GM18498 (cell line): ENCODE measurements at regions not wholly inside any gene's neighbourhood (a gene's known extent, or its start where the extent isn't known, plus 50 kb on each side); places are given as distances from the start of the nearest gene placed in this dataset.
"Not testable (repeated sequence)": the region's sequence is repeated elsewhere in the genome, so short reads cannot be mapped to it uniquely, and the experiment has no call there.

Source experiments
- ATAC-seq: cut with Tn5 transposase; IDR thresholded peaks from one replicate; pipeline ENCODE4 v1.9.1; 2021; ENCODE audit warnings: mild to moderate bottlenecking, moderate library complexity; ENCODE audit not compliant: unreplicated experiment

DNA sequence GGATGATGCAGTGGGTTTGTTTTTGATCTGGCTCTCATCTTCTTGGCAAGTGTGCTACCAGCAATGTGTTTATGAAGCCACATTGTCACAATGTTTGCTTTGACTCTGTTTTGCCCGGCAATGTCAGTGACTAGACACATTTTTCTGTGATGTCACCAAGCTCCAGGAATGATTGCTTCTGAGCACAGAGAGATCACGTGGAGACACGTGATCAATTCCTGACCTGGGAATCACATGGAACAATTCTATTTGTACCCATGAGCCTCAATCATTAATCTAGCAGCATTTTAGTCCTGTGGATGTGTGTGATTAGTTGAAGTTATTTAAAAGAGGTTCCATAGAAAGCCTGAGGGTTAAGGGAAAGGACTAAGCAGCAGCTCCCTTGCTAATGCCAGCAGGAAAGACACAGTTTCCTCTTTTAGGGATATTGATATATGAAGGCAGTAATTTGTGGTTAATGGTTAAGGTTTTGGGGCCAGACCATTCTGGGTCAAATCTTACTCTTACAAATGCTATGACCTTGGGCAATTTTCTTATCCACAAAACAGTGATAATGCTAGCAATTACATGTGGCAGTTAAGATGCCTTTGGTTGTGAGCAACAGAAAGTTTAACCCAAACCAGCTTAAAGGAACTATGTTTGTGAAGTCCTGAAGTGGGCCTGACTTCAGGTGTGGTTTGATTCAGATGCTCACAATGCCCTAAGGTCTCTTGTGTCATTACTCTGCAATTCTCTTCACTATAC lies 59.0 kb downstream of the FASLG start:
- ATAC-seq: no peak

DNA sequence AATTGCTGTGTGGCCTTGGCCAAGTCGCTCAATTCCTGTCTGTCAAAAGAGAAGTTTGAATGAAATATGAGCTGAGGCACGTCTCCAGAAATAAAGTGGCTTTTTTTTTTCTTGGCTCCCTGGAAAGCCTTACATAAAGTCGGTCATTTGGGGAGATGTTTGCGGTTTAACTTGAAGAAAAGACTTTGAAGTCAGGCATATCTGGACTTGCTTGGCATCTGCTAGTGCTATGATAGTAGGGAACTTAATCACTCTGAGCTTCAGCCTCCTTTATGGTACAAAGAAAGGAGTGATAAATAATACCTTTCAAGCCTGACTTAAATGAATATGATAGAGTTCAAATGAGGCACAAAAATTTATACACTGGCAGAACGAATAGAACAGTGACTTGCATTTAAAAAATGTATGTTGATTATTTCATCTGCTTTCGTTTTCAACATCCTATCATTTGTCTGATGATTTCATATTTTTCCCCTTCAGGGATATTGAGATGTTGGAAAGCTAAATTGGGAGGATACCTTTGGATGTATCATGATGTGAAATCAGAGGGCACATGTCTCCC lies 60.2 kb downstream of the FASLG start:
- no peak for ATAC-seq

DNA sequence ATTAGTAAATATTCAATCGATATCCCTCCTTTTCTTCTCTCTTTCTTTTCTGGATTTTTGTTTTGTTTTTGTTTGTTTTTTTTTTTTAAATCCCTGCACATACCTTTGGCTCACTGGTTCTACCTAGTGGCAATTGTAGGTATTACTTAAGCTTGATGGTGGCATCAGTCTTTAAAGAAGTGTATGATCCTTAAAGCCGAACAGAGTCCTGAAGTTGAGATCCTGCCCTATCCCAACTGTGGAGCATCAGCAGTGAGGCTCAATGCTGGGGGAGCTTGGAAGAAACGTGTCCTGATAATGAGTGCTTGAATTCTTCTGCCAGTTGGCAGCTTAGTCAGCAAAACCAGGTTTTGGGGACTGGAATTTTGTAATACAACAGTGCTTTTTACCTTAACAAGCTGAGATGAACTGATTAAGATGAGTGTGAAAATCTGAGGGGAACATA lies 60.8 kb downstream of the FASLG start:
- no peak for ATAC-seq

DNA sequence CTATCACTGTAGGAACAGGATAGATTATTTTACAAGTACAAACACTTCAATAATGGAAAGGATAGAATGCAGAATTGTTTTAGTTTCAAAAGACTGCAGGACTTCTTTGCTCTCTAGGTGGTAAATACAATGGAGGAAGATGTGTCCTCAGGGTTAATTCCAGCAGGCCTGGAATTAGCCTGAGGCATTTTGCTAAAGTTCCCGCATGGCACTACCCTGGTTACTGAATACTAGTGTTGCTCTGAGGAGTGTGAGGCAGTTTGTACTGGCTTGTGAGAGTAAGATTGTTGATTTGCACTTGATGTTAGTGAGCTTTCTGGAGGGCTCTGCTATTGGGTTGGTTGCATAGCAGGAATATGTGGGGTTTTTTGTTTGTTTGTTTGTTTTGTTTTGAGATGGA lies 61.4 kb downstream of the FASLG start:
- no peak for ATAC-seq

DNA sequence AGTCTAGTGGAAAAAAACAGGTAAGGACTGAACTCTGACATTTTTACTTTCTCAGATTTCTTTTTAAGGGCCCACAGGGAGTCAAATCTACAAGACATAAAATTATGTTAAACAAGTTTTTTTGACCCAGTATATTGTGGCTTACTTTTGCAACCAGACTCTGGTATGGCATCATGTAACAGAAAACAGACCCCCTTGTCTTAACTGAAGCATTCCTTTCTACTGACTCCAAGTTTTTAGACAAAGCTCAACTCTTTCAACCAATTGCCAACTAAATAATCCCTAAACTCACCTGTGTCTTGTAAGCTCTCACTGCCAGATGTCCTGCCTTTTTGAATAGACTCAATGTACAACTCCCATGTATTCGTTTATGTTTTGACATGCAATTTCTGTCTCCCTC lies 64.3 kb downstream of the FASLG start:
- ATAC-seq: no peak

DNA sequence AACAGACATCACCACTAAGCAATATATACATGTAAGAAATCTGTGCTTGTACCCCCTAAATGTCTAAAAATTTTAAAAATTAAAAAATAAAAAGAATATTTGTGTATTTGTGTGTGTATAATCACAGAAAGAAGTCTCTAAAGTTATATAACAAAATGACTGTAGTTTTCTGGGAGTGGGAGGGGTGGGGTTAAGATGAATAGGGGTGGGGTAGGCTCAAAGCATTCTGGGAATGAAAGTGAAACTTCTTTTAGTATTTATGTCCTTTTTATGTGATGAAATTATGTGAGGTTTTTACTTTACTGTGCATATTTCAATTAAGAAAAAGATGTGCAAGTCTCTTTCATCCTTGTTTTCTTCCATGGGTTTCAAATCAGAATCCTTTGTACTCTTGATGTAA lies 65.3 kb downstream of the FASLG start:
- no peak for ATAC-seq

DNA sequence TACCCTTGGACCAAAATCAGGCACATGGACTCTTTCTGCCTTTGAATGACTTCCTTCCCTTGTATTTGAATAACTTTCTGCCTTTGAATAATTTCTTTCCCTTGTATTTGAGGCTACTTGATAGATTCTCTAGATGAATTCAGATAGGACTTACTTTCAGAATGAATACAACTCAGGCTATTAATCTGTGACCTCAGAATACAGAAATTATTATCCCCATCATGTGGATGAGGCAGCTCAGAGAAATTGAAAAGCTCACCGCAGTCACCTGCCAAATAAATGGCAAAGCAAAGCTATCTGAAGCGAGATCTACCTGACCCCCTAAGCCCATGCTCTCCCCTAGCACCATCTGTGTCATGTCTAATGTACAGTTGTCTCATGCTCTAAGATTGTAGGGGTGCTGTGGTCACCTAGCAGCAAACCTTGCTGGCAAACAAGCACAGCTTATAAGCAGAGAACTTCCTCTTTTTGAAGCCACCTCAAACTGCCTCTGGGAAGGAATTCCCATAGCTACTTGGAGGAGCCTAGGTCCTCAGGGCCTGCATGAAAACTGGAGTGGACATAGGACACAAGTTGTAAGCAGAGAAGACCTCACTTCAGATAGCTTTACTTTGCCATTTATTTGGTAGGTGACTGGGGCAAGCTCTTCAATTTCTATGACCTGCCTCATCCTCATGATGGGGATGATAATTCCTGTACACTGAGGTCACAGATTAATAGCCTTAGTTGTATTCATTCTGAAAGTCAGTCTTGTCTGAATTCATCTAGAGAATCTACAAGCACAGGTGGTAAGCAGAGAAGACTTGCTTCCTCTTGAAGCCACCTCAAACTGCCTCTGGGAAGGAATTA lies 66.1 kb downstream of the FASLG start:
- peak; percentile 87 for ATAC-seq

DNA sequence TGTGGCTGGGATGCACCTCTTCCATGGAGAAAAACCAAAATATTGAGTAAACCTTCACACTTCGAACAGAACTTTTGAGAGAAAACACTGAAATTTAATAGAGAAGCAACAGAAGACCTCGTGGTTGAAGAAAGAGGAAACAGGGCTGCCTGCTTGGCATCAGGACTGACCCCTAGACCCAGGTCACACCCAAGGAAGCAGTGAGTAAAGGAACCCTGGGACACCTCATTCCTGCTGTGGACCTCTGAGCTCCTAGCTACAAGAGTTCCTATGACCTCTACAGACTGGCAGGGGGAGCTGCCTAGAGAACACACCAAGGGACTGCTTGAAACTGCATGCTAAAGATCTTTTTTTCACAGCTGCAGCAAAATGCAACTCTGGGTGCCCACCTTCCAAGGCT lies 67.8 kb downstream of the FASLG start:
- no peak for ATAC-seq

DNA sequence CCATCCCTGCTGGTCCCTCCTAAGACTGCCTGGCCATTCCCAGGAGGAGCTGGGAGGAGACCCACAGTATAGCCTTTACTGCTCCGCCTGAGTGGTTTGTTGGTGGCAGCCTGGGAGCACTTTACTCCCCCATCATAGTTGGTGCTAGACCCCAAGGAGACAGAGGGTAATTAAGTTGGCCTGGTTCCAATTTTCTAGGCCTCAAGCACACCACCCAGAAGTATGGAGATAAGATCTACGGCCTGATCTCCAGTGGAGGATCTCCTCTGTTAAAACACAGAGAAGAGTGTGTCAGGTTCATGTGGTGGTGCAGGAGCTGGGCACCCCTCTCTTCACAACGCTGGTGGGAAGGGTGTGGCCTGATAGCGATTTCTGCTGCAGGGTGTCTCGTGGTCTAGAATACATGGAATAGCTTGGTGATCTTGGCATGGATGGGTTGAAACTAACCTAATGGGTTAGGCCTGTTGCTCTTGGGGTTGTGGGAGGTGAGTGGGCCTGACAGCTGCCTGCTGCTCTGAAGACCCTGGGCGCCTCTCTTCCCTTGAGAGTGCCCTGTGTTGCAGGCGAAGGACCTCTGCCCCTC lies 68.5 kb downstream of the FASLG start:
- no peak for ATAC-seq

DNA sequence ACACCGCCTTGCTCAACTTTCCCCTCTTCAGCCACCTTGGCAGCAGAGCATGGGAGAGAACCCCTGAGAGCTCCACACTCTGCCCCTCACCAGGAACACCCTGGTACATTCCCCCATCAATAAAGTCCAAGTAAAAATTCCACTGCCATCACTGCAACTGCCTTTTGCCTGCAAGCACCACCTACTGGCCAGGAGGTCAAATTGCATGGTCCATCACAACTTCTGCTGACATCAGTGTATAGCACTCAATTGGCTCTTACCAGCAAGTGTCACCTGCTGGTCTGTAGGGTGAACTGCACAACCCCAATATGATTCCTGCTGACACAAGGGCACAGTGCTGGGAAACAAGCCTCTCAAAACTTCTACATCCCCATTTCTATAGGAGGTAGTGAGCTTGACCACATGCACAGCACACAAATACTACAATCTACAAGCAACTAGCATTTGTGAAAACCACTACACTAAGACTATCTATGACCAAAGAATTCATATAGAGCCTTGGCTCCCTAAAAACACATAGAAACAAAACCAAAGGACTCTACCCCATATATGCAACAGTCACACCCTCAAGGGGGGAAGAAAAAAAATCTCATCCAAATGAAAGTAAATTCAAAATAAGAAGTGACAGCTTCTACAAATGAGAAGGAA lies 69.2 kb downstream of the FASLG start:
- ATAC-seq: no peak

DNA sequence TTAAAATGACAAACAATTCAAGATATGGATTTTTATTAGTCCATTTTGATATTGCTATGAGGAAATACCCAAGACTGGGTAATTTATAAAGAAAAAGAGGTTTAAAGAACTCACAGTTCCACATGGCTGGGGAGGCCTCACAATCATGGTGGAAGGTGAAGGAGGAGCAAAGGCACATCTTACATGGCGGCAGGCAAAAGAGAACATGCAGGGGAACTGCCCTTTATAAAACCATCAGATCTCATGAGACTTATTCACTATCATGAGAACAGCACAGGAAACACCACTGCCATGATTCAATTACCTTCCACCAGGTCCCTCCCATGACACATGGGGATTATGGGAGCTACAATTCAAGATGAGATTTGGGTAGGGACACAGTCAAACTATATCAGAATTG lies 69.8 kb downstream of the FASLG start:
- ATAC-seq: not testable (repeated sequence)

DNA sequence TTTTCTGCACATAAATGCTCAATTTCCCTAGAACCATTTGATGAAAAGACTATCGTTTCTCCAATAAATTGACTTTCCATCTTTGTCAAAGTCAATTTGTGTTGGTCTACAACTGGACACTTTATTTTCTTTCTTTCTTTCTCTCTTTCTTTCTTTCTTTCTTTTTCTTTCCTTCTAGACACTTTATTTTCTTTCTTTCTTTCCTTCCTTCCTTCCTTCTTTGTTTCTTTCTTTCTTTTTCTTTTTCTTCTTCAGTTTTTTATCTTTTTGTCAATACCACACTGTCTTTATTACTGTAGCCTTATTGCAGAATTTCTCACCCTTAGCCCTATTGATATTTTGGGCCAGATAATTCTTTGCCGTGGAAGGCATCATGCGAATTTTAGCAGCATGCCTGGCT lies 73.5 kb downstream of the FASLG start:
- ATAC-seq: no peak

DNA sequence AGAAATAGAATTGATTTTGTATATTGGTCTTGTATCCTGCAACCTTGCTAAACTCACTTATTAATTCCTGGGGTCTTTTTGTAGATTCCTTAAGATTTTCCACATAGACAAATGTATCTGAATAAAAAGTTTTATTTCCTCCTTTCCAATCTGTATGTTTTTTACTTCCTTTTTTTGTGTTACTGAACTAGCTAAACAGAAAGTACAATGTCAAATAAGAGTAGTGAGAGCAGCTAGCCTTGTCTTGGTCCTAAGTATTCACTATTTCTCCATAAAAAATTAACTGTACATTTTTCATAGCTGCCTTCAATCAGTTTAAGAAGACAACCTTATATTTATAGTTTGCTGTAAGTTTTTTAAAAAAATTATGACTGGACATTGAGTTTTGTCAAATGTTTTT lies 74.9 kb downstream of the FASLG start:
- no peak for ATAC-seq

DNA sequence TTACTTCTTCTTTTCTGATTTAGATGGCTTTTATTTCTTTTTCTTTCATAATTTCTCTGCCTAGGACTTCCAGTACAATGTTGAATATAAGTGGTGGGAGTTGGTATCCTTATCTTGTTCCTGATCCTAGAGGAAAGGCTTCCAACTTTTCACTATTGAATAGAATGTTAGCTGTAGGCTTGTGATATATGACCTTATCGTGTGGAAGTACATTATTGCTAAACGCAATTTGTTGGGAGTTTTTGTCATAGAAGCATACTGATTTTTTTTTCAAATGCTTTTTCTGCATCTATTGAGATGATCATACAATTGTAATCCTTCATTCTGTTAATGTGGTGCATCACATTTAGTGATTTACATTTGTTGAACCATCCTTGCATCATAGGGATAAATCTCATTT lies 79.5 kb downstream of the FASLG start:
- no peak for ATAC-seq

DNA sequence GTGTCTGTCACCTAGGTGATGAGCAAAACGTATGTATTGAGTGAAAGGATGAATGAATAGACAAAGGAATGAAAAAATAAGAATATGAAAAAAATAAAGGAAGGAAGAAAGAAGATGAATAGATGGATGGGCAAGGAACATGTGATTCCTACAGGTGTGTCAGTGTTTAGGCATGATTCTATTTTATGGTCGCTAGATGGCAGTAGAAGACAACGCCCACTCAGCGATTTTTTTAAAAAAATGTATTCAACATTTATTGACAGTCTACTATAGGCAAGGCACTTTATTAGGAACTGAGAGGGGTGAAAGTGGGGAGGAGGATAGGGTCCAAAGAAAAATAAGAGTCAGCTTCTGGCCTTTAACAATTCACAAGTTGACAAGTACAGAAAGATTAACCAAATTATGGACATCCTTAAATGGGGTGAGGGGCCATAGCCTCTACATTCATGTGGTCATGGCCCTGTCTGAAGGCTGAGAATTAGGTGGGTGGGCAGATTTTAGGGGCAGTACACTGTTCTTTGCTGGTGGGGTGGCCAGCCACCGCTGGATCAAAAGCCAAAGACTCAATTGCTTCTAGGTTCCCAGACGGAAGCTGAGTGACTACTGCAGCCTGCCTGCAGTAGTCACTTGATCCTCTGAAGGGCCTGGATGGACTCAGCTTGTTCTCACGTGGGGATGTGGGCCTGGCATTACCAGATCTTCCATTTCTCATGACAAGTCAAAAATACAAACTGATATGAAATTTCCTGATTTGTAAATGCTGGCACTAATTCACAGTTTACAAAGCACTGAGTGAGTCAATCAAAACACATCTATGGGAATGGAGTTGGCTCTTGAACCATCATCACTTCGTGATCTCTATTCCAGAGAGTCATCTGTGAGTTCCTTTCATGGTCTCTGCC lies 83.9 kb downstream of the FASLG start:
- no peak for ATAC-seq

DNA sequence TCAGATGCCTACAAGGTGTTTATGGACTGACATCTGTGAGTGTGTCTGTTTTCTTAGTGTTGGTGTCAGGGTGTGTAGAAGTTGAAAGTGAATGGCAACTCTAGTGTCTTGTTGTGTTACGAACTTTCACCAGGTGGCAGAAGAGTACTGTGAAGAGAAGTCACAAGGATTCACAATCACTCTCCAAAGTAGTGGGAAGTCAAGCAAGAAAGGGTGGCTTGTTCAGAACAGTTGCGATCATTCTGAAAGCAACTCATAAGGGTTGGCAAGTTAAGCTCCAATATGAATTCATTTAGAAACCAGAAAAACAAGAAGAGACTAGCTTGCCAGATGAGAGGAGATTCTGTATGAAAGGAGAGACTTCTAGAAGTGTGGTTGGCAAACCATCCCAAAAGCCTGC lies 86.1 kb downstream of the FASLG start:
- peak; percentile 61 for ATAC-seq

DNA sequence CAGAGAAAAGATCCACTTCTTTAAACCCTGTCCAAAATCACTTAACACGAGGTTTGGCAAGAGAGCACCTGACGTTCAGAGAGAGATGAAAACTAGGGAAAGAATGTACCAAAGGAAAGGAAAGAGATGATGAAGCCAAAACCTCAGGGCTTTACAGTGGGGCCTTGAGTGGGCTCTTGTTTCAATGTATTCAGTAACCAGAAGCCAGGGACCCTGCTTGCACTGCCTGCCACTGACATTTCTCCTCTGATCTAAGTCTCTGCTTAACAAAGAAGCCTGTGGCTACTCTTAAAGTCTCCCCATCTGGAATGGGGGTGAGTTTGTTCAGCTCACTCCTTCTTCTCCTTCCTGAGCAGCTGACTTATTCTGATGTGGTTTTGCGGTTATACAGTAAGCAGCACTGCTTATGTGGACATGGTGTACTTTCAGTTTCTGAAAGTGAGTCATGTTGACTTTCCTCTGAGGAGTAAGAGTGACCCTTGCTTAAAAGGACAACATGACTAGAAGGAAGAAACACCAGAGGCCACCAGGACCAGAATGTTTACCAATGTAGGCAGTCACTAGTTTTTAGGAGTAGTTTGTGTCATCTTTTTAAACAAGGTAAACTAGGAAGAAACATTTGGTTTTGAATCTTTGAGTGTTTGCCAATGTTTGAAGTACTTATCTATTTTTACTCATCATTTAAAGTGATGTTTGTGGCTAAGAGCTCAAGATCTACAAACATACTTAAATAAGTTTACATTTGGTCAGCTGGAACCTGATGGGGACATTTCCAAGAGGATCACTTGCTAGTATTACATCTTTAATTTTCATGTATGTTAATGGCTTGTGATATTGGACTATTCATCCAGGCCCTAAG lies 87.4 kb downstream of the FASLG start:
- ATAC-seq: peak; percentile 88

DNA sequence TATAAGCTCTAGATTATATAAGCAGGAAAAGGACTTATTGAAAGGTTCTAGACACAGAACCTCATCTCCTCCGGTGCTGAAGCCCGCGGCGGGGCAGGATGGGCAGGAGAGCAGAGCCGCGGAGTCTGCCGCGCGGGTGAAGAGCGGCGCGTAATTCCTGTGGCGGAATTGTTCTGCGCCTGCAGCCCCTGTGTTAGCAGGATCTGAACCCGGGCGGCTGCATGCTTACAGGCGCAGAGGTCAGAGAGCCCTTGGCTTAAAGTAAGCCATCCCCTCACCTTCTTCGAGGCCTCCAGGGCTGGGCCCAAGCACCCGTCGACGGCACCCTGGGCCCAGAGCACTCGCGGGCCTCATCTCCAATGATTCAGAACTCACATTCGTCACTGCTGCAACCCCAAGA lies 89.3 kb downstream of the FASLG start:
- ATAC-seq: no peak

DNA sequence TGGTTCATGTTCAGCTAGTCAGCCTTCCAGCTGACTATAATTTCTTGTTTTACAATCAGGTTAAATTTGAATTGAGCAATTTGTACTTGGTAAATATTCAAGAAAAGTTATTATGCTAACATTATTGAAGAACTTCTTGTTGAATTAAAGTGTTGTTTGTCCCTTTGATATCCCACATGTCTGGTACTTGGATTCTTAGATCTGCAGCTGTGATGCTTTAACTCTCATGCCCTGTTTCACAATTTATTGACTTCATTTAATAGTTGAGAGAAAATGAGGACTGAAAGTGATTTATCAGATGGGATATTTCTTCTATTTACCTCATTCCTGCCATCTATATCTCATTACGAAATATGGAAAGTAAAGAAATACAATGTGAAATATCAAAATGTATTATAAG lies 92.8 kb downstream of the FASLG start:
- no peak for ATAC-seq
